ENCODE measurements at regions not wholly inside any gene's neighbourhood (a gene's known extent, or its start where the extent isn't known, plus 50 kb on each side); places are given as distances from the start of the nearest gene placed in this dataset.

GRCh38 chr3:147008458-147008857 lies 397.9 kb downstream of the ZIC4 start:
- TF ChIP-seq CTCF (IDR thresholded peaks at IDR 0.05; ENCODE audit: low read depth, low read length) = no peak
- TF ChIP-seq MYC (IDR thresholded peaks at IDR 0.05; ENCODE audit: low read depth, low read length) = no peak
